ENCODE measurements at regions not wholly inside any gene's neighbourhood (a gene's known extent, or its start where the extent isn't known, plus 50 kb on each side); places are given as distances from the start of the nearest gene placed in this dataset.

- no peak for DNase-seq (ENCODE audit: low read depth)
Measured at GRCh38 chr1:82775406-82776000, 974.8 kb downstream of the ADGRL2 start.

- no peak for DNase-seq (ENCODE audit: low read depth)
Measured at GRCh38 chr1:82762829-82763532, 962.2 kb downstream of the ADGRL2 start.

DNA sequence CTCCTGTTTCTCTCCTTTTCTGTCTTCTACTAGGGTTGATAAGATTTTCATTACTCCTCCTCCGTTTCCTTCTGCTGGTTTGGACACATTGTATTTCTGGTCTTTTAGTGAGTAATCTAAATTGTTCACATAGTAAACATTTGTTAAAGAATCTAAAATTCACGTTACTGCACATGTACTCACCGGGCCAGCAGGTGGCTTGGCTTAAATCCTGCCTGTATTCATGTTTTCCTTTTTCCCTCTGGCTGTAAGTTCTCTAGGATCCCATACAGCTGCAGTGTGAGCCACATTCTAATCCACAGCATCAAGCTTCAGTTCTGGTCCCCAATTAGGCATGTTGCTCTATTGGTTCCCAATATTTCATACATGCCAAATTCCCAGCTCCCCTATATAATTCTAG, 958.3 kb downstream of the ADGRL2 start:
- no peak for DNase-seq (ENCODE audit: low read depth)

- DNase-seq (ENCODE audit: low read depth): no peak
Measured at GRCh38 chr1:82755671-82756070, 954.9 kb downstream of the ADGRL2 start.

- no peak for DNase-seq (ENCODE audit: low read depth)
Measured at GRCh38 chr1:82755191-82755590, 954.5 kb downstream of the ADGRL2 start.

DNA sequence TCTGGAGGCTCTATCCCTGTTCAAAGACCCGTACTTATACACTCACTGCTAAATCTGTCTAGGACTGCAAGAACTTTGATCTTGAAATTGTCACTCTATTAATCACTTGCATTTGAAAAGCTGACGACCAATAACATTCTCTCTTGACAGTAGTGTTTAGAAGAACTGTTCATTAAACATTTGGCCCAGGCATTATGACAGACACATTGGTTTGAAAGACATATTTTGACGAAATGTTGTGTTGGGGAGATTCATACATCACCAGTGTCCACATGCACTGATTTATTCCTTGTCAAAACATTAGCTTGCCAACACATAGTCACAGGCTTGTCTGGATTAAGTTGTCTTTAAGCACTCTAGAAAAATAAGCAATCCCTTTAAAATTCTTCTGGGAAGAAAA, 951.3 kb downstream of the ADGRL2 start:
- no peak for DNase-seq (ENCODE audit: low read depth)

GRCh38 chr1:82733645-82734044, 932.9 kb downstream of the ADGRL2 start:
- DNase-seq (ENCODE audit: low read depth): no peak

DNA sequence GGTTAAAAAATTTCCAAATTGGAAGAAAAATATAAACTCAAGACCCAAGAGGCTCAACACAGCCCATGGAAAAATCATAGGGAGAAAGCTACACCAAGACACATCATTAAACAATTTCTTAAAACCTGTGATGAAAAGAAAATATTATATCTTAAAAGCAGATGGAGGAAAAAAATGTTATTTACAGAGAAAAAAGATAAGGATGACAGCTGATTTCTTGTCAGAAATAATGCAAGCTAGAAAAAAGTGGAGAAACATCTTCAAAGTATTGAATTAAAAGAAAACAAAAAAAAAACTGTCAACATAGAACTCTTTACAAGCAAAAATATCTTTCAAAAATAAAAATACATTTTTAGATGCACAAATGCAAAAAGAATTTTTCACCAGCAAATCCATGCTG, 930.5 kb downstream of the ADGRL2 start:
- DNase-seq (ENCODE audit: low read depth): no peak

GRCh38 chr1:82728206-82728605, 927.5 kb downstream of the ADGRL2 start:
- DNase-seq (ENCODE audit: low read depth): no peak

DNA sequence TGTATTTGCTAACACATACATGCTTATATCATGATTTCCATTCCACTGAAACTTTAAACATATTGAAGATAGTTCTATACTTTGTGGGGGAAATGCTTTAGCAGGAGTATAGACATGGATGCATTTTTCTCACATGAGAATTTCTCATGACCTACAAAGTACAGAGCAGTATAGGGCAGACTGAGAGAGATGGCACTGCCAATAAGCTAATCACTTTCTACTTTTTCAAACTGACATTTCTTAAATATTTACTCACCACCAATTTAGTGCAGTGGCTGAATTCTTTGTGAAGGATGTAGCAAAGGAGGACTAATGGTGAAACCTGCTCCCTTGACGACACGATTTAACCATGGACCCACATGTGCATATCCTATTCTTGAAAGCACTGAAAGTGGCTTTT, 923.5 kb downstream of the ADGRL2 start:
- DNase-seq (ENCODE audit: low read depth): no peak

DNA sequence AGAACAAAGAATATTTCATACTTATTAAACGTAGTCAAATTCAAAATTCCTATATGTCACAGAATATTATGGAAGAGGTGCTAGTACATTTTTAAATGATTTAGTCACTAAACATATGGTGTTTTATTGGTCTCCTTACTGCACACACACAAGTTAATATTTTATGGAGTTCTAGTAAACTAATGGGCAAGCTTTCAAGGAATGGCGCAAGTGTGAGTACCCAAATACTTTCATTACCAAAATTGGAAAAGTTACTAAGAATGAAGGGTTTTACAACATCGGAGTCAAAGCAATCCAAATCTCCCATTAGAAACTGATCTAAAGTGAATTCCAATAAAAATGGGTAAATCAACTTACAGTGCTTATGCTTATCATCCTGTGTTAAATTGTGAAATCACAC, 921.9 kb downstream of the ADGRL2 start:
- no peak for DNase-seq (ENCODE audit: low read depth)

GRCh38 chr1:82721702-82722101, 921.0 kb downstream of the ADGRL2 start:
- no peak for DNase-seq (ENCODE audit: low read depth)

GRCh38 chr1:82718719-82719419, 918.1 kb downstream of the ADGRL2 start:
- DNase-seq (ENCODE audit: low read depth): no peak

DNA sequence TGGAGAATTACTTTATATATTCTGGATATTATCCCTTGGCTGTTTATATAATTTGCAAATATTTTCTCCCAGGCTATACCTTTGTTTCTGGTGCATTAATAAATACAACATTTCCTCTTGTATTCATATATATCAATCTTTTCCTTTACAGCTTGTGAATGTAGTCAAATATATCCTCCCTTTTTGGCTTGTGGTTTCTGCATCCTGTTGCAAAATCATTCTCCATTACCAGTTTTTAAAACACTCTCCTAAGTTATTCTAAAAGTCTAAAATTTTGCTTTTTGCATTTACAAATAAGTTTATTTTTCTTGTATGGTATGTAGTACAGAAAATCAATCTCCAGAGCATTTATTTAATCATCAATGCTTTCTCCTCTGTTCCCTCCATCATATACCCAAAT, 909.4 kb downstream of the ADGRL2 start:
- no peak for DNase-seq (ENCODE audit: low read depth)

GRCh38 chr1:82707681-82708080, 906.9 kb downstream of the ADGRL2 start:
- no peak for DNase-seq (ENCODE audit: low read depth)

DNA sequence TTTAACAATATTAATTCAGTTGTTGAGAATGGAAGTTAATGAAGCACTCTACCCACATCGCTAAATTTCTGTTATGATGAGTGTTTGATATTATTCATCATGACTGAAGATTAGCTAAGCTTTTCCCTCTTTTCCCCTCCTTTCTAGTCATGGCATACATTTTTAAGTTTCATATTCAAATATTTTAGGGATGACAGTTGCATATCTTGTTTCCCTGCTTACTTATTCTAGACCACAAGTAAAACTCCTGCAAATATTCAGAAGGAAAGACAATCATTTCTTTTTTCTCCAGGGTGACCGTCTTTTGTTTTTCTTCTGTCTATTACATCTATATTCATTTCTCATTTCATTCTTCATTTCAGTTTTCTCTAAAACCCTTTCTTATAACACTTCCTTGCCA, 906.0 kb downstream of the ADGRL2 start:
- DNase-seq (ENCODE audit: low read depth): no peak

- no peak for DNase-seq (ENCODE audit: low read depth)
Measured at GRCh38 chr1:82704966-82705365, 904.2 kb downstream of the ADGRL2 start.

- DNase-seq (ENCODE audit: low read depth): no peak
Measured at GRCh38 chr1:82704393-82704792, 903.7 kb downstream of the ADGRL2 start.

DNA sequence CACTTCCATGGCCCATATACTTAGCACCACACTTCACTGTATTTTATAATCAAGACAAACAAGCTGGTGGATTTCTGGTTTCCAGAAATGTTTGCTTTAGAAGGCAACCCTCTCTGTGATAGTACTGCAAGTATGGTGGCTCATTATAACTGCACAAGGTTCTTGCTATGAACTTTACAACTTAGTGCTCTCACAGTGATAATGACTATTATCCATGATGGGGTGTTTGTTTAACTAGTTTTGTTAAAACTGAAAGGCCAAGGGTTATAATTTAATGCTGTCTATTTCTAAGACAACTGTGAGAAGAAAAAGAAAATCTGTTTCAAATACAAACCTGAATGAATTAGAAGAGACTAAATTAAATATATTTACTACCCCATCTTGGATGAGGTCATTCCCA, 903.2 kb downstream of the ADGRL2 start:
- no peak for DNase-seq (ENCODE audit: low read depth)

DNA sequence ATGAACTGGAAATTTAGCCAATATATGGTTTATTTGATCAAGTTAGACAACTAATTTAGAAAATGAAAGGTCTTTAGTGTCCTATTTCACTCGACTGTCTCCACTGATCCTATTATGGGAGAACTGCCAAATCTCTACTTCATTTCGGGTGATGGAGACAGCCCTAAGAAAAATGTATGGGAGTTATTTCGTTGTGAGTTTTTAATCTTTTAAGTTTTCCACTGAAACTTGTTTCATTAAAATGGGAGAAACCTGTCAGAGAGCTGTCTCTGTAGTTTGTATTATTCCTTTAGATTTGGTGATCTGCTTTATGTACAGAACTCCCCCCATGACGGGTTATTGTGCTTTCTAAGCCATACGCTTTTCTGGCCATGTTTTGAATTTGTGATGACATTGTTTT, 899.7 kb downstream of the ADGRL2 start:
- no peak for DNase-seq (ENCODE audit: low read depth)

GRCh38 chr1:82697965-82698364, 897.2 kb downstream of the ADGRL2 start:
- no peak for DNase-seq (ENCODE audit: low read depth)

DNA sequence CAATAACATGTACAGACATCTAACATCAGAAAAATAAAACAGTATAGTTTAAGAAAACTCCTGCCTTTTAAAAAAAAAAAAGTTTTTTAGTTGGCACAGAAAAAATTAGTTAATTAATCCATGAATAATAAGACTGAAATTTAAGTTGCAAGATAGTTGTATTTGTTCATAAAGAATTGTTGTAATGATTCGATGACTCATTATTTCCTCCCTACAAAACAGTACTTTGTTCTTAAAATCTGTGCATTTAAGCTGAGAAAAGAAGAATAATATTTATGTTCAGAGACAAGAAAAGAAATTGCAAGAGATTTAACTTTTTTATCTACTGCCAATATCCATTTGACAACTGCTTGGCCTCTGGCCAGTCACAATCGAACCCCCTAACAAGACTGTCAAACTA, 894.7 kb downstream of the ADGRL2 start:
- DNase-seq (ENCODE audit: low read depth): no peak

DNA sequence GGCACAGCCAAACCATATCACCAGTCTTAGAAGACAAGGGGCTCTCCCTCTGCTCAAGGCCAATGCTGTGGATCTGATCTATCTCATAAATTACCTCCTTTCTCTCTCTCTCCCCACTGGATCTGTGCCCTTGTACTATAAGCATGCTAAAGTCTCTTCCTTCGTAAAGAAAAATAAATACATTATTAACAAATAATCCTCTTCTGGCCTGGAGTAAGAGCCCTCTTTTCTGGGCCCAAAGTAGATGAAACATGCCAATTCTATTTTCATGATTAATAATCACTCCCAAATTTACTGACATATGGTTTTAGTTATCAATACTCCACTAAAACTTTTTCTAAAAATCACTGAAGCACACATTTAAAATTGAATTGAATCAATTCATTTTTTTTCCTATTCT, 889.7 kb downstream of the ADGRL2 start:
- no peak for DNase-seq (ENCODE audit: low read depth)

Data from T follicular helper cell (primary cell).